Loucy (cell line): ENCODE measurements at regions not wholly inside any gene's neighbourhood (a gene's known extent, or its start where the extent isn't known, plus 50 kb on each side); places are given as distances from the start of the nearest gene placed in this dataset.
"Not testable (repeated sequence)": the region's sequence is repeated elsewhere in the genome, so short reads cannot be mapped to it uniquely, and the experiment has no call there.

Experiments used
- H2AFZ ChIP-seq: fragments of 200-600 bp; sonication (generic); 2 replicates; pipeline ENCODE4 v1.6.0; 2016; ENCODE audit warnings: antibody characterized with exemption, mild to moderate bottlenecking, low read length, moderate library complexity
- H3F3A ChIP-seq: fragments of 200-600 bp; 2 replicates; pipeline ENCODE4 v1.6.0; 2016; ENCODE audit warnings: antibody characterized with exemption, low read depth, mild to moderate bottlenecking
- H3K27me3 ChIP-seq: fragments of 200-600 bp; sonication (generic); 2 replicates; pipeline ENCODE4 v1.6.1; 2014; ENCODE audit warnings: low read length, mild to moderate bottlenecking; ENCODE audit not compliant: insufficient read depth, poor library complexity, severe bottlenecking
- H3K36me3 ChIP-seq: fragments of 200-600 bp; sonication (generic); 2 replicates; pipeline ENCODE4 v1.6.1; 2016; ENCODE audit warnings: low read length; ENCODE audit not compliant: insufficient read depth
- H3K4me1 ChIP-seq: fragments of 200-600 bp; sonication (generic); 2 replicates; pipeline ENCODE4 v1.5.1; 2014; ENCODE audit warnings: low read length, mild to moderate bottlenecking; ENCODE audit not compliant: insufficient read depth, poor library complexity, severe bottlenecking
- H3K4me2 ChIP-seq: fragments of 200-600 bp; sonication (generic); 2 replicates; pipeline ENCODE4 v1.6.0; 2014; ENCODE audit warnings: antibody characterized with exemption, low read length, low read depth, mild to moderate bottlenecking; ENCODE audit not compliant: poor library complexity, severe bottlenecking
- H3K4me3 ChIP-seq: fragments of 200-600 bp; sonication (generic); 2 replicates; pipeline ENCODE4 v1.5.1; 2014; ENCODE audit warnings: low read length, mild to moderate bottlenecking, mixed read lengths; ENCODE audit not compliant: poor library complexity, severe bottlenecking
- H3K79me2 ChIP-seq: fragments of 200-600 bp; sonication (generic); 2 replicates; pipeline ENCODE4 v1.6.1; 2014; ENCODE audit warnings: low read length; ENCODE audit not compliant: insufficient read depth
- H3K9ac ChIP-seq: fragments of 200-600 bp; sonication (generic); 2 replicates; pipeline ENCODE4 v1.6.0; 2014; ENCODE audit warnings: mild to moderate bottlenecking, low read depth, low read length, moderate library complexity; ENCODE audit not compliant: poor library complexity, severe bottlenecking
- H3K9me2 ChIP-seq: fragments of 200-600 bp; sonication (generic); replicated peaks from 2 replicates; pipeline ENCODE4 v1.6.1; 2016; ENCODE audit warnings: low read depth, low read length, mixed read lengths
- H3K9me3 ChIP-seq: fragments of 200-600 bp; sonication (generic); 2 replicates; pipeline ENCODE4 v1.6.1; 2014; ENCODE audit warnings: mild to moderate bottlenecking, antibody characterized with exemption, low read length, low read depth; ENCODE audit not compliant: insufficient read depth
- H4K20me1 ChIP-seq: fragments of 200-600 bp; sonication (generic); 2 replicates; pipeline ENCODE4 v1.6.0; 2014; ENCODE audit warnings: antibody characterized with exemption, low read length, mild to moderate bottlenecking; ENCODE audit not compliant: insufficient read depth, poor library complexity, severe bottlenecking

- H2AFZ ChIP-seq, H3K4me3 ChIP-seq, H3K79me2 ChIP-seq, H4K20me1 ChIP-seq, H3F3A ChIP-seq, H3K9me2 ChIP-seq, H3K9ac ChIP-seq, H3K4me1 ChIP-seq, H3K9me3 ChIP-seq, H3K4me2 ChIP-seq, H3K36me3 ChIP-seq, H3K27me3 ChIP-seq: not testable (repeated sequence)
These were observed 93.5 kb downstream of the NBPF8 start for GRCh38 chr1:120508351-120508750.

DNA sequence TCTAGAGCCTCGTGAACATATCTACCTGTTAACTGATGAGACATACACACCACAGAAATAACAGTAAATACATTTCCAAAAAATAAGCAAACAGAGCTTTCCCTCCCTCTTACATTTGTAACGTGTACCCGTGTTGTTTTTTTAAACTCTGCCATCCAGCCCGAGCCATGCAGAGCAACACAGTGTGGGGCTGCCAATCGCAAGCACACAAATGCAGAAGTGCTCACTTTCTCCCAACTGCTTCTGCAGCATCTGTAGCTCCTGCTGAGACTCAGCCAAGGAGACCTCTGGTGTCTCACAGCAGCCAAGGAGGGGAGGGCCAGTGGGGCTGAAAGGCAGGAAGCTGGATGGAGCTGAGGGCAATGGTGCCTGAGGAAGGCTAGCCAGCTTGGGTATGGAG, 94.4 kb downstream of the NBPF8 start:
- not testable (repeated sequence) for H3F3A ChIP-seq, H3K9me3 ChIP-seq, H3K4me1 ChIP-seq, H3K27me3 ChIP-seq, H3K4me2 ChIP-seq, H2AFZ ChIP-seq, H3K36me3 ChIP-seq, H4K20me1 ChIP-seq, H3K4me3 ChIP-seq, H3K9me2 ChIP-seq, H3K79me2 ChIP-seq, H3K9ac ChIP-seq

- H4K20me1 ChIP-seq, H3K36me3 ChIP-seq, H2AFZ ChIP-seq, H3K4me1 ChIP-seq, H3F3A ChIP-seq, H3K27me3 ChIP-seq, H3K9me2 ChIP-seq, H3K4me3 ChIP-seq, H3K9me3 ChIP-seq, H3K9ac ChIP-seq, H3K4me2 ChIP-seq, H3K79me2 ChIP-seq: not testable (repeated sequence)
These were observed 98.3 kb downstream of the NBPF8 start for GRCh38 chr1:120513099-120513498.

- H2AFZ ChIP-seq, H4K20me1 ChIP-seq: not testable (repeated sequence)
These were observed 98.7 kb downstream of the NBPF8 start for GRCh38 chr1:120513531-120513930.

GRCh38 chr1:120519196-120519595, 104.4 kb downstream of the NBPF8 start:
- H3K9ac ChIP-seq, H3K27me3 ChIP-seq, H4K20me1 ChIP-seq, H3K9me2 ChIP-seq, H3K4me2 ChIP-seq, H3K79me2 ChIP-seq, H3F3A ChIP-seq, H2AFZ ChIP-seq, H3K4me1 ChIP-seq, H3K9me3 ChIP-seq, H3K36me3 ChIP-seq, H3K4me3 ChIP-seq: not testable (repeated sequence)

More at GRCh38 chr1:120513531-120513930, 98.7 kb downstream of the NBPF8 start:
- not testable (repeated sequence) for H3K4me1 ChIP-seq, H3F3A ChIP-seq, H3K4me2 ChIP-seq, H3K9ac ChIP-seq, H3K27me3 ChIP-seq, H3K36me3 ChIP-seq, H3K79me2 ChIP-seq, H3K9me3 ChIP-seq, H3K9me2 ChIP-seq, H3K4me3 ChIP-seq

DNA sequence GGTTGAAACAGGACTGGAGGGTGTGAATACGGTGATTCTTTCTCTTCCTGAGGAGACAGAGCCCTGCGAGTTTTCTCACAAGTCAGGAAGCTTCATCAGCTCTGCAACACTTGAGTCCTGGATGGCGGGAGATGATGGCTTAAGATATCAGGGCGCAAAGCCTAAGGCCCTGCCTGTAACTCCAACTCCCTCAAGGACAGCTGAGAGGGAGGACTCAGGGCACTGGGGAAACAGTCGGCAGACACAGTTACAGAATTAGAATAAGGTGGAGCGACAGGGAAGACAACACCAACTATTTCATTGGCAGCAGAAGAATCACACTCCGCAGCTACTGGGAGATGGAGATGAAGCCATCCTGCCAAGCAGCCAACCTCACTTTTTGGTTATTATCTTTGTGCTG, 109.6 kb downstream of the NBPF8 start:
- H2AFZ ChIP-seq, H3K4me1 ChIP-seq, H3K9ac ChIP-seq, H4K20me1 ChIP-seq, H3K4me3 ChIP-seq, H3F3A ChIP-seq, H3K79me2 ChIP-seq, H3K36me3 ChIP-seq, H3K9me2 ChIP-seq, H3K9me3 ChIP-seq, H3K4me2 ChIP-seq, H3K27me3 ChIP-seq: not testable (repeated sequence)

DNA sequence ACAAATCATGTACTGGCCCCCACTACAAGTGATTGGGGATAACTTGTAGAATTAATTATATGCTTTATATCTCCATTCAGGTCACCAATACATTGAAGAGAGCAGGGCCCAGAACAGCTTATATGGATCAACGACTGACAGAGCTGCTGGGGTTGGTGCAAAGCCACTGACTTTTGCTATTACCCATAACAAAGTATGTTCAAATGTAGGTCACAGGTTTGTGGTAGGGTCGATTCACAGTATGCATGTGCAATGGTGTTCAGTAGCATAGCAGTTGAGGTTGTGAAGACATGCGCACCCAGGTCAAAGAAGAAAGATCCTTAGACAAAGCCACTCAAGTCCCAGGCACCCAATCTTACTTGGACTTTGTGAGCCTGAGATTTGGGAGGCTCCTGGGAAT, 110.6 kb downstream of the NBPF8 start:
- H3K4me1 ChIP-seq = not testable (repeated sequence)

GRCh38 chr1:120529475-120530089, 114.7 kb downstream of the NBPF8 start:
- H3K4me3 ChIP-seq, H3K36me3 ChIP-seq, H3K9me3 ChIP-seq, H2AFZ ChIP-seq, H4K20me1 ChIP-seq, H3K9me2 ChIP-seq, H3K4me2 ChIP-seq, H3K27me3 ChIP-seq, H3K9ac ChIP-seq, H3K79me2 ChIP-seq, H3F3A ChIP-seq, H3K4me1 ChIP-seq: not testable (repeated sequence)

More for the DNA sequence above, 110.6 kb downstream of the NBPF8 start:
- not testable (repeated sequence) for H3K27me3 ChIP-seq, H3K4me2 ChIP-seq, H2AFZ ChIP-seq, H3K79me2 ChIP-seq, H3K36me3 ChIP-seq, H4K20me1 ChIP-seq, H3F3A ChIP-seq, H3K9me3 ChIP-seq, H3K9ac ChIP-seq, H3K9me2 ChIP-seq, H3K4me3 ChIP-seq
